ENCODE measurements at regions not wholly inside any gene's neighbourhood (a gene's known extent, or its start where the extent isn't known, plus 50 kb on each side); places are given as distances from the start of the nearest gene placed in this dataset.
A peak's percentile ranks its signal among the peaks of the same experiment; 100 is the strongest.

- peak overlapping the region; percentile 76; the same call in 1 of the 2 replicates for H3K18ac ChIP-seq (ENCODE audit: low read depth, low read length)
- H3K56ac ChIP-seq (ENCODE audit: extremely low read depth, insufficient read depth, low read length): no peak overlapping the region
- H3K23ac ChIP-seq (ENCODE audit: low read depth, low read length): no peak overlapping the region
- in situ Hi-C loops (cut with MboI; ENCODE audit: low sequenced_read_pairs) (loop anchor here (10.0 to 25.0 kb wide), 3 partner anchors 232 to 1304 kb away; no protein-coding TSS in a partner anchor), intact Hi-C loops (cut with micrococcal nuclease) (loop anchor here (2.0 kb wide), 1 partner anchor 466 kb away; no protein-coding TSS in a partner anchor), dilution Hi-C loops (cut with HindIII; ENCODE audit: low sequenced_read_pairs, unreplicated experiment) (no loop called here)
- H2BK5ac ChIP-seq (ENCODE audit: low read depth, low read length, poor library complexity, severe bottlenecking): peak overlapping the region; percentile 88
- ChIA-PET CTCF (no interaction called here), POLR2A (ENCODE audit: unreplicated experiment) (no interaction called here)
- H2AK5ac ChIP-seq (ENCODE audit: low read depth, low read length): peak overlapping the region; percentile 70; the same call in 1 of the 2 replicates
- no CpG with 5 or more reads among the region's 9 CpGs for WGBS, 2 experiments (ENCODE audit: extremely low coverage in 2 of 2, insufficient read length in 1 of 2)
- H3K9me3 ChIP-seq (ENCODE audit: control insufficient read depth, insufficient read depth, low read length): no peaks in the 10 kb centered on the region
- H2BK15ac ChIP-seq (ENCODE audit: low read depth, low read length): peak overlapping the region; percentile 74; the same call in 1 of the 3 replicates
- no peak overlapping the region for H3K4me3 ChIP-seq (ENCODE audit: insufficient read depth, low read depth, low read length)
- H4K91ac ChIP-seq (ENCODE audit: insufficient read depth, low read depth, low read length): peak overlapping the region; percentile 78
- no peaks in the 10 kb centered on the region for H4K20me1 ChIP-seq (ENCODE audit: insufficient read depth, low read length)
- peak overlapping the region in 1 of 2 experiments; percentile 56; a peak in 2 of 4 replicates for H4K8ac ChIP-seq (ENCODE audit: low read depth in 2 of 2, low read length in 2 of 2)
- H3K9me1 ChIP-seq (ENCODE audit: insufficient read depth, low read length): peaks cover 3% of the 10 kb centered on the region
- no peaks in the 10 kb centered on the region for H3K27me3 ChIP-seq (ENCODE audit: control insufficient read depth, insufficient read depth, low read length)
- H3K27ac ChIP-seq (ENCODE audit: insufficient read depth, low read length): peak overlapping the region; percentile 15; the same call in 1 of the 2 replicates
- H3K4me1 ChIP-seq (ENCODE audit: control insufficient read depth, insufficient read depth, low read length): peaks cover 5% of the 10 kb centered on the region; the same call in 1 of the 2 replicates
- ATAC-seq (ENCODE audit: low read depth) (peak; percentile 48), DNase-seq (peak; percentile 62)
- peak overlapping the region; percentile 91 for H2BK20ac ChIP-seq (ENCODE audit: low read depth, low read length)
- no peaks in the 10 kb centered on the region for H3K79me1 ChIP-seq (ENCODE audit: low read depth in 1 of 2, low read length in 2 of 2)
- H3K36me3 ChIP-seq (ENCODE audit: control insufficient read depth, insufficient read depth, low read length): no peaks in the 10 kb centered on the region
- H3K4ac ChIP-seq (ENCODE audit: low read depth, low read length): peak overlapping the region; percentile 87
- H2AK9ac ChIP-seq (replicated peaks; ENCODE audit: low read depth, low read length, poor library complexity): peak overlapping the region; percentile 35
- no peak overlapping the region for H3K9ac ChIP-seq (ENCODE audit: low read depth, low read length)
- no peak overlapping the region; the same call in 1 of the 2 replicates for H4K5ac ChIP-seq (ENCODE audit: low read depth, low read length)
- BruUV-seq (replicated peaks): no TSS peak
- H3K14ac ChIP-seq (replicated peaks; ENCODE audit: low read depth, low read length): peak overlapping the region; percentile 73
- peak overlapping the region; percentile 19 for H2AFZ ChIP-seq (replicated peaks; ENCODE audit: low read length, poor library complexity)
- H3K4me2 ChIP-seq (ENCODE audit: low read depth, low read length): peak overlapping the region; percentile 45; the same call in 1 of the 2 replicates
- H2BK120ac ChIP-seq (ENCODE audit: low read depth, low read length): peak overlapping the region; percentile 91
- TF ChIP-seq NFE2L2 (IDR thresholded peaks at IDR 0.05; ENCODE audit: low read depth, low read length) (no peak), ELK1 (IDR thresholded peaks at IDR 0.05; ENCODE audit: borderline replicate concordance, low read depth, low read length) (no peak), CTCF (conservative IDR thresholded peaks at IDR 0.05; ENCODE audit: low read depth, low read length) (no peak), BHLHE40 (IDR thresholded peaks at IDR 0.05; ENCODE audit: low read depth, low read length) (no peak), RCOR1 (IDR thresholded peaks at IDR 0.05; ENCODE audit: insufficient replicate concordance, low read length) (no peak), FOS (IDR thresholded peaks at IDR 0.05; ENCODE audit: low read depth, low read length) (no peak), SMC3 (IDR thresholded peaks at IDR 0.05; ENCODE audit: low read depth, low read length) (no peak), CEBPB (IDR thresholded peaks at IDR 0.05; ENCODE audit: low read depth, low read length) (no peak), RAD21 (IDR thresholded peaks at IDR 0.05; ENCODE audit: low read length) (no peak), CHD1 (IDR thresholded peaks at IDR 0.05; ENCODE audit: low read depth, low read length) (no peak), USF2 (IDR thresholded peaks at IDR 0.05; ENCODE audit: low read depth, low read length) (no peak), MAFK (IDR thresholded peaks at IDR 0.05; ENCODE audit: low read depth, low read length) (no peak), MXI1 (IDR thresholded peaks at IDR 0.05; ENCODE audit: borderline replicate concordance, low read depth, low read length) (no peak), MAZ (IDR thresholded peaks at IDR 0.05; ENCODE audit: borderline replicate concordance, low read depth, low read length) (no peak)
These were observed 887.8 kb upstream of the SOX9 start for GRCh38 chr17:71232801-71233559.

Measured in IMR-90 (cell line).